ENCODE measurements at regions not wholly inside any gene's neighbourhood (a gene's known extent, or its start where the extent isn't known, plus 50 kb on each side); places are given as distances from the start of the nearest gene placed in this dataset.

- H3K9me2 ChIP-seq (replicated peaks; ENCODE audit: insufficient read depth, low read length), result no peaks in the 10 kb centered on the region
- H3K27ac ChIP-seq (ENCODE audit: low read depth, low read length), result no peak overlapping the region
- no peak overlapping the region for H3K4me3 ChIP-seq (ENCODE audit: insufficient read depth, low read length, poor library complexity, severe bottlenecking)
- H2AFZ ChIP-seq (ENCODE audit: low read depth, low read length, severe bottlenecking), result no peak overlapping the region
- H3K4me2 ChIP-seq (ENCODE audit: low read depth, low read length, poor library complexity, severe bottlenecking), result no peak overlapping the region
- H3K9ac ChIP-seq (ENCODE audit: low read length), result no peak overlapping the region
- no peak for TF ChIP-seq EZH2phosphoT487 (conservative IDR thresholded peaks at IDR 0.05; ENCODE audit: low read length)
- TF ChIP-seq, protein P1, sequence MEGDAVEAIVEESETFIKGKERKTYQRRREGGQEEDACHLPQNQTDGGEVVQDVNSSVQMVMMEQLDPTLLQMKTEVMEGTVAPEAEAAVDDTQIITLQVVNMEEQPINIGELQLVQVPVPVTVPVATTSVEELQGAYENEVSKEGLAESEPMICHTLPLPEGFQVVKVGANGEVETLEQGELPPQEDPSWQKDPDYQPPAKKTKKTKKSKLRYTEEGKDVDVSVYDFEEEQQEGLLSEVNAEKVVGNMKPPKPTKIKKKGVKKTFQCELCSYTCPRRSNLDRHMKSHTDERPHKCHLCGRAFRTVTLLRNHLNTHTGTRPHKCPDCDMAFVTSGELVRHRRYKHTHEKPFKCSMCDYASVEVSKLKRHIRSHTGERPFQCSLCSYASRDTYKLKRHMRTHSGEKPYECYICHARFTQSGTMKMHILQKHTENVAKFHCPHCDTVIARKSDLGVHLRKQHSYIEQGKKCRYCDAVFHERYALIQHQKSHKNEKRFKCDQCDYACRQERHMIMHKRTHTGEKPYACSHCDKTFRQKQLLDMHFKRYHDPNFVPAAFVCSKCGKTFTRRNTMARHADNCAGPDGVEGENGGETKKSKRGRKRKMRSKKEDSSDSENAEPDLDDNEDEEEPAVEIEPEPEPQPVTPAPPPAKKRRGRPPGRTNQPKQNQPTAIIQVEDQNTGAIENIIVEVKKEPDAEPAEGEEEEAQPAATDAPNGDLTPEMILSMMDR (IDR thresholded peaks at IDR 0.05; ENCODE audit: insufficient read depth, low read length, poor library complexity, severe bottlenecking), result no peak
- H4K20me1 ChIP-seq (ENCODE audit: low read depth, low read length), result no peaks in the 10 kb centered on the region
- H3K36me3 ChIP-seq (ENCODE audit: low read length), result no peaks in the 10 kb centered on the region
- H3F3A ChIP-seq (ENCODE audit: insufficient read depth), result no peaks in the 10 kb centered on the region
- no peaks in the 10 kb centered on the region for H3K79me2 ChIP-seq (ENCODE audit: insufficient read depth, low read length)
- H3K27me3 ChIP-seq (ENCODE audit: low read length), result no peaks in the 10 kb centered on the region
- H3K9me3 ChIP-seq (ENCODE audit: insufficient read depth, low read length), result no peaks in the 10 kb centered on the region
These were observed 165.7 kb upstream of the AFDN start for GRCh38 chr6:167660944-167661551.

DNA sequence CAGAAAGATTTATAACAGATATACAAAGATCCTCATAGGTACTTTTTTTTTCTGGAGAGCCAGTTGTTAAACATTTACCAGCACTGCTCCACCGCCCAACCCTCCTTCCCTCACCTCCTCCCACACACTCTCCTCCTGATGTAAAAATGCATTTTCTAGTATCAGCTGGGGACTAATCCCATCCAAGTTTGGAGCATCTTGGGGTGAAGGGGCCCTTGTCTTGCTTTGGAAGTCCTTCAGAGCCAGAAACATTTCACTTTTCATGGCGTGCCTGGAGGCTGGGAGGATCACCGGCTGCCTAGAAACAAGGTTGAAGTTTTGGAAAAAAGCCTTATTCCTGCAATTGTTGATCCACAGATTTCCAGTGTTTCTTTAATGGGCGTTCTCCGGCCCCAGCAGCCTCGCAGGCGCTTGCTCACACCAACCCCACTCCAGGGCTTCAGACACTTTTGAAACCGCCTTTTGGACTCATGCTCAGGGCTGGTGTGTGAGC, 165.1 kb upstream of the AFDN start:
- TF ChIP-seq EZH2phosphoT487 (conservative IDR thresholded peaks at IDR 0.05; ENCODE audit: low read length), result no peak
- TF ChIP-seq, protein P1 (IDR thresholded peaks at IDR 0.05; ENCODE audit: insufficient read depth, low read length, poor library complexity, severe bottlenecking), result no peak
- Histone ChIP-seq H3K9ac (ENCODE audit: low read length) (no peak overlapping the region), H3K9me2 (replicated peaks; ENCODE audit: insufficient read depth, low read length) (no peaks in the 10 kb centered on the region), H3K4me2 (ENCODE audit: low read depth, low read length, poor library complexity, severe bottlenecking) (no peak overlapping the region), H3K27me3 (ENCODE audit: low read length) (no peaks in the 10 kb centered on the region), H2AFZ (ENCODE audit: low read depth, low read length, severe bottlenecking) (no peak overlapping the region), H3K79me2 (ENCODE audit: insufficient read depth, low read length) (no peaks in the 10 kb centered on the region), H3K36me3 (ENCODE audit: low read length) (no peaks in the 10 kb centered on the region), H3K27ac (ENCODE audit: low read depth, low read length) (no peak overlapping the region), H3K9me3 (ENCODE audit: insufficient read depth, low read length) (no peaks in the 10 kb centered on the region), H3K4me3 (ENCODE audit: insufficient read depth, low read length, poor library complexity, severe bottlenecking) (no peak overlapping the region), H4K20me1 (ENCODE audit: low read depth, low read length) (no peaks in the 10 kb centered on the region), H3F3A (ENCODE audit: insufficient read depth) (no peaks in the 10 kb centered on the region)

GRCh38 chr6:167662075-167662880, 164.4 kb upstream of the AFDN start:
- H3K27me3 ChIP-seq (ENCODE audit: low read length), result no peaks in the 10 kb centered on the region
- H3K36me3 ChIP-seq (ENCODE audit: low read length), result no peaks in the 10 kb centered on the region

More at GRCh38 chr6:167662075-167662880, 164.4 kb upstream of the AFDN start:
- Histone ChIP-seq H2AFZ (ENCODE audit: low read depth, low read length, severe bottlenecking) (no peak overlapping the region), H4K20me1 (ENCODE audit: low read depth, low read length) (no peaks in the 10 kb centered on the region), H3K4me3 (ENCODE audit: insufficient read depth, low read length, poor library complexity, severe bottlenecking) (no peak overlapping the region), H3K9me3 (ENCODE audit: insufficient read depth, low read length) (no peaks in the 10 kb centered on the region), H3F3A (ENCODE audit: insufficient read depth) (no peaks in the 10 kb centered on the region), H3K4me2 (ENCODE audit: low read depth, low read length, poor library complexity, severe bottlenecking) (no peak overlapping the region), H3K9ac (ENCODE audit: low read length) (no peak overlapping the region), H3K9me2 (replicated peaks; ENCODE audit: insufficient read depth, low read length) (no peaks in the 10 kb centered on the region), H3K27ac (ENCODE audit: low read depth, low read length) (no peak overlapping the region), H3K79me2 (ENCODE audit: insufficient read depth, low read length) (no peaks in the 10 kb centered on the region)
- TF ChIP-seq, protein P1 (IDR thresholded peaks at IDR 0.05; ENCODE audit: insufficient read depth, low read length, poor library complexity, severe bottlenecking), result no peak
- TF ChIP-seq EZH2phosphoT487 (conservative IDR thresholded peaks at IDR 0.05; ENCODE audit: low read length), result no peak
